GM12873 (cell line): ENCODE measurements at regions not wholly inside any gene's neighbourhood (a gene's known extent, or its start where the extent isn't known, plus 50 kb on each side); places are given as distances from the start of the nearest gene placed in this dataset.

ENCODE experiments used
- CTCF ChIP-seq: IDR thresholded peaks from 2 replicates; pipeline ENCODE4 v1.5.1; 2012; ENCODE audit warnings: low read depth, mild to moderate bottlenecking, moderate library complexity, low read length, control low read depth; ENCODE audit not compliant: insufficient read depth; ENCODE audit errors: missing control alignments

- no peak for TF ChIP-seq CTCF
These were observed 200.4 kb upstream of the AVPR1A start for GRCh38 chr12:63351370-63351769.

- no peak for TF ChIP-seq CTCF
These were observed 197.6 kb upstream of the AVPR1A start for GRCh38 chr12:63348556-63348955.

- no peak for TF ChIP-seq CTCF
These were observed 175.3 kb upstream of the AVPR1A start for GRCh38 chr12:63326260-63326659.

GRCh38 chr12:63325757-63326156 lies 174.8 kb upstream of the AVPR1A start:
- no peak for TF ChIP-seq CTCF

DNA sequence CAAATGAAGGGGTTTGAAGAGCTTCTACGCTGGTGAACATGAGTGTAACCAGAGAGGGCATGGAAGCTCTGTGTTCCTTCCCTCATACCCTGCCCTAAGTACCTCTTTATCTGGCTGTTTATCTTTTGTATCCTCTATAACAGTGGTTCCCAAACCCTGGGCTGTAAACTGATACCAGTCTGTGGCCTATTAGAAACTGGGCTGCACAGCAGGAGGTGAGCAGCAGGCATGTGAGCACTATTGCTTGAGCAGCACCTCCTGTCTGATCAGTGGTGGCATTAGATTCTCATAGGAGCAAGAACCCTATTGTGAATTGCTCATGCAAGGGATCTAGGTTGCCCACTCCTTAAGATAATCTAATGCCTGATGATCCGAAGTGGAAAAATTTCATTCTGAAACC lies 172.9 kb upstream of the AVPR1A start:
- TF ChIP-seq CTCF, result no peak

DNA sequence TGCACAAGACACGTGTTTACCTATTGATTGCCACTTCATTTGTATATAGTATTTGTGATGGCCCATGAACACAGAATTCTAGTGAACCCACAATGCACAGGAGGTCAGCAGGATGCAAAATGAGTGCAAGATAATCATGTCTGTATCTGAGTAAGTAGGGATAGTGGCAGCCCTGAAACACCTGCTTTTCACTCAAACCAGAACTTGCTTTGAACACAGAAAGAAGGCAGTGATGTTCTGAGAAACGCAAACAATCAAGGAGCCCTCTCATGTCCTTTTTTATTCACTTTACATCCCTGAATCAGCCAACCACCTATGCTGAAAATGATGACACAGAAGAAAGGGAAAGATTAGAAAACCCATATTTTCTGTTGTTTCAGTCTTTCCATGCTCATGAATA lies 170.4 kb upstream of the AVPR1A start:
- TF ChIP-seq CTCF, result no peak

GRCh38 chr12:63319936-63320633 lies 169.1 kb upstream of the AVPR1A start:
- TF ChIP-seq CTCF, result no peak
